NCI-H2196 treated with DMSO at 0.1 percent for 48 hours (cell line): ENCODE measurements at regions not wholly inside any gene's neighbourhood (a gene's known extent, or its start where the extent isn't known, plus 50 kb on each side); places are given as distances from the start of the nearest gene placed in this dataset.

Experiments used
- DNase-seq: peaks from one replicate; lab custom pipeline; 2025; ENCODE audit not compliant: unreplicated experiment; lab: John Stamatoyannopoulos, UW

DNA sequence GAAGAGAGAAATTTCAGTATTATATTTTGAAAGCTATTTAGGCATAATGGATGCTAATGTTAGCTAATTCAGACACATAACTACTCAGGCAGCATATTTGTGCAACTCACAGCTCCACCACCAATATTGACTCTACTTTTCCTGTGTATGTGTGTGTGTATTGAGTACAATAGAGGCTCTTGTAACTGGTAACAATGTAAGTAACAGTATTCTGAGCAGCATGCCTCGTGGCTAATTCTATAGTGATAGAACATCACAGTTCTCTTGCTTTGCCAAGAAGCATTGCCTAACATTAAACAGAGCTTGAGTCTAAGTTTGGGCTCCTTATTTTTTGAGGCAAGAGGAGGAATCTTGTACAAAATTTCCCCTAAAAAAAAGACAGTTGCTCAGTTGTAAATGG lies 98.6 kb upstream of the ARHGEF26 start:
- no peak for DNase-seq

DNA sequence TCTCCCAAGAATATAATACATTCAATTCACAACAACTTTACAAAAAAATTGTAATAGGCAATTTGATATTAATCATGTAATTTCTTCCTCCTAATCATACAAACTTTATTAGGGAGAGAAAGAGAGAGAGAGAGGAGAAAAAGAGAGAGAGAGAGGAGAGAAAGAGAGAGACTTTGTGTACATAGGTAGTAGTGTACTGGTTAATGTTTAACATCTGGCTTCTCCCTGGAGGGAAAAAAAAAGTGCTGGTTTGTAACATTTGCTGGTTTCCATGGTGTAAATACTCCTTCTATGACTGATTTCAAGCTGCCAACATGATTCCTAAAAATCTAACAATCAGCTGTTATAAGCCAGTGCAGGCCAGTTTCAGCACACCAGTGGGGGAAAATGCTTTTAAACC lies 98.0 kb upstream of the ARHGEF26 start:
- DNase-seq, result no peak

DNA sequence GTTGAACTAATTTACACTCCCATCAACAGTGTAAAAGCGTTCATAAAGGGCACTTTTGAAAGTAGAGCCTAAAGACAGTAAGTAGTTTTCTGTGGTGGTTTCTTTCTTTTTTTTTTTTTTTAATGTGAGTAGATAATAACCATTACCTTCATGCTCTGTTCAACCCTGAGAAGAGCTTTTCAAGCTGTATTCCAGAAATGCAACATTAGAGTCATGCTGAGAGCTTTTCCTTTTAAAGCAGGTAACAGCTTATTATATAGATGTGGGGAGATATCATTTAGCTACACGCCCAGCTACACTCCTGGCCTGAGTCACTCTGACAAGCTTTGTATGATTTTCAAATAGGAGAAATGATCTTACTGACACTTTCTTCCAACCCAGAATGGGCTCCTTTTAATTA lies 96.2 kb upstream of the ARHGEF26 start:
- DNase-seq, result no peak

DNA sequence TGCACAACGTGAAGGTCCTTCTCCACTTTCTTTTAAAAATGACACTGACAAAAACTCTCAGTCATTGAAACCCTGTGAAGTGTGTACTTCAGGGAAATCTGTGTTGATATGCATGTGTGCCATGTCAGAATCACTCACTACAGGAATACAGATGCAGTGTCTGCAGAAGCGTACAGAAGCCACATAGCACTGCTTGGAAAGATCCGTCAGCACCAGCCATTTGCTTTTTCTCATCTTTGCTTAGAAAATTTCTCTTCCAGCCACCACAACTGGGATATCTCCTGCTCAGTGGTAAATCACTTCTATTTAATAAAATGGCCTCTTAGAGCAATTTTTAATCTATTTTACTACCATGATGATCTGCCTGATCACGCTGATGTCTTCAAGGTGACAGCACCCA lies 91.3 kb upstream of the ARHGEF26 start:
- no peak for DNase-seq

DNA sequence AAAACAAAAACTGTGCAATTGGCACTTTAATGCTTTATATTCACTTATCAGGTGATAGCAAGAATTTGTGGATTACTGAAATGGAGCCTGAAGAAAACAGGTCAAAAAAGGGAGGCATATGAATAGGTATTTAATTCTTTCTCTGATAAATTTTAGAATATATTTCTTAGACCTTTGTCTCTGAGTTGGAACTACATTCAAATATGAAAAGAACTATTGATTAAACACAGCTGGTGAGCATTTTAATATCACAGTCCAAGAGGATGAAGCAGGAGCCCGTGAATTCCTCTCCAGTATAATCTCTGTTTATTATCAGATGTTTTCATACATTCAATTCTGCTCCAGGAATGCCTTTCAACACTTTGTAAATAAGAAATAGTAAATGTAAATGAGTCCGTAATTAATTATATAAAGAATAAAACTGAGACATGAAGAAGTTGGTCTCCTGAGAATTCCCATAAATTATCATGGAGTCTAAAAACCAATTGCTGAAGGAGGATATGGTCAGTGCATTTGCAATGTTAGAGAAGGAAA lies 86.3 kb upstream of the ARHGEF26 start:
- DNase-seq, result no peak

DNA sequence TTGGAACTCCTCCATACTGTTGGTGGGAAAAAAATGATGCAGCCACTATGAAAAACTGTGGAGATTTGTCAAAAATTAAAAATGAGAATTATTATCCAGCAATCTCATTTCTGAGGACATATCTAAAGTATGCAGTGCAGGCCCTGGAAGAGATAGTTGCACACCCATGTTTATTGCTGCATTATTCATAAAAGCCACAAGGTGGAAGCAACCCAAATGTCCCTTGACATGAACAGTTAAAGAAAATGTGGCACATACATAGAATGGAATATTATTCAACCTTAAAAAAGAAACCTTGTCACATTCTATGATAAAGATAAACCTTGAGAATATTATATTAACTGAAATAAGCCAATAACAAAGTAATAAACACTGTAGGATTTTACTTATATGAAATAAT lies 80.9 kb upstream of the ARHGEF26 start:
- DNase-seq, result no peak

DNA sequence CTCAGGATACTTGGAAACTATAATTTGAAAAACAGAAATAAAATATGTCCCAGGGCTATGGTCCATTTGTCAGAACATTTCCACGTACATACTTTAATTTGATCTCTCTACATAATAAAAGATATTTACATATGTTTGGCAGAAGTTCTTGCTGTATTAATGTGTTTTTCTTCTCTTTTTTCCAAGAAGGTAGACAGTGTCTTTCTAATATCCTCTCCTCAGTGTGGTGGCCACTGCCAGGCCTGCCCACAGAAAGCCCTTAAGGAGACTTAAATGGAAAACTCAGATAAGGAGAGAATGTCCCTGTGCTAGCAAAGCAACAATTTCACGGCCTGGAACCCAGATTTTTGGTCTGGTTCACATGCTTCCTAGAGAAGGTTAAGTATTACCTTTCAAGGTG lies 76.5 kb upstream of the ARHGEF26 start:
- DNase-seq, result no peak

DNA sequence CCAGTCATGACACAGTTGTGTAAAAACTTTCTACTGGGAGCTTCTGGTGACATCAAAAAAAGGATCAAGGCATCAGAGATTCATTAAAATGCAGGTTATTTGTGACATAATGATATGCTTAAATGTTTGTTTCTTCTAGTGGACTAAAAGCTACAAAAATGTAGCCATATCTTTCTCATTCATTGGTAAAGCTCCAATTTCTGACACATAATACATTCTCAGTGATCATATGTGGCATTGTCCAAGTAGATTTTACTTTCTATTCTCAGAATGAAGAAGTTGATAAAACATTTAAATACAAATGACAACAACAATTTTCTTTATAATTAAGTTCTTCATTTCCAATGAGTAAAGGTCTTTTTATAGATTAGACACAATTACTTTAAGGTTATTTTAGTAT lies 71.0 kb upstream of the ARHGEF26 start:
- no peak for DNase-seq

DNA sequence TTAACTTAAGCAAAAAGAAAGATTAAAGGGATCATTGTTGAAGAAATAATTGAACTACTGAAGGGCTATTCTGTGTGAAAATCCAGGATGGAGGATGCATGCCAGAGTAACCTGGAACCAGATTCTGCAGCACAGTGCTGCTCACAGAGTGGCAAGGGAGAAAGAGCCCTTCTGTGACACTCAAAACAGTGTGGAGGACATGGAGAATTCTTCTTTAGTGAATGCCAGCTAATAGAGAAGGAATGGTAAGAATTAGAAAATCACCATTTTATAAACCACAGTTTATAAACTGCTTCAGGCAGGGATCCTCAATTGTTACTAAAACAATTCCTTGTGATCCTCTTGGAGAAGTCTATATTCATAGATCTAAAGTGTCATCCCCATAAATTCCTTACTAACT lies 70.4 kb upstream of the ARHGEF26 start:
- no peak for DNase-seq

DNA sequence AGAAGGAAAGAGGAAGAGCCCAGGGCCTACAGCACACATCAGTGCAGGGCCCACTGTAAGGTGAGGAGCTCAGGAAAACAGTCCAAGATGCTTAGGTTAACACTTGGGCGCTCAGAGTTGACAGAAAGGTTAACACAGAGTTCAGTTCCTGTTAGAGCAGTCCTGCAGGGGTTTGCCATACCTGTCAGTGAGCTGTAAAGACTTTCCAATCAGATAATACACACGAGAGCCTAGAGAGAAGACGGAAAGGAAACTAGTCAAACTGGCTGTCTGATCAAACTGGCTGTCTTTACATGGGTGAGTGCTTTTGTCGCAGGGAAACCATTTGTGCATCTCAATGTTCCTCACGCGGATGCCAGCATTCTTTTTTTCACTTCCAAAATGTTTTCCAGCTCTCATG lies 61.4 kb upstream of the ARHGEF26 start:
- DNase-seq, result no peak

DNA sequence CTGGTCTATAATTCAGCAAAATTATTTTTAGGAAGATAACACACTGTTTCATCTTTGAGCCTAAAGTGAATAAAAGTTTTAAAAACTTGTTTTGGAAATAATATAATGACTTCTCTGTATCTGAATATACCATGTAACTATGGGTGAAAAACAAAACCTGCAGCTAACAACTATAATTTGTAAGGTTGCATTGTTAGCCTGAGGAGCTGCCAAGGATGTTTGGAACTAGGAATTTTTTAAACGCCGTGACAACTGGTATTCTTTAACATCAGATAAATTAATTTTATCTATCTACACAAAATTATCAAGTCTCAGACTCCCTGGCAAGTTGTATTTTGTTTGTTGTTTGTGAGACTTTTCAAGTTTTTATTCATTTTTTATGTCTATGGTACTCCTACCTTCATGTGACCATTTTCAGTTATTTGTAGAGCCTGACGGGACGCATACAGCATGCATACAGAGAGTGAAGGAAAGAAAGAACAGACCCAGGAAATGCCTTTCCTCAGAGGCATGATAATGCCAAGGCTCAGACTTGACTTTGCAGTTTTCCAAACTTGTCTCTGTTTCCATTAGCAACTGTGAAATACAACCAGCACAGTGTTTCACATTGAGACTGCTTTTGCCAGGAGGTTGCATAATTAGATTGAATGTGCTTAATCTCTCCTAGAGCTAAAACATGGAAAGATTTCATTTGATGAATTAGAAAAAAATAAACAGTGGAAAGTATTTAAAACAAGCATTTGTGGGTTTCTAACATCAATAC lies 60.8 kb upstream of the ARHGEF26 start:
- no peak for DNase-seq

DNA sequence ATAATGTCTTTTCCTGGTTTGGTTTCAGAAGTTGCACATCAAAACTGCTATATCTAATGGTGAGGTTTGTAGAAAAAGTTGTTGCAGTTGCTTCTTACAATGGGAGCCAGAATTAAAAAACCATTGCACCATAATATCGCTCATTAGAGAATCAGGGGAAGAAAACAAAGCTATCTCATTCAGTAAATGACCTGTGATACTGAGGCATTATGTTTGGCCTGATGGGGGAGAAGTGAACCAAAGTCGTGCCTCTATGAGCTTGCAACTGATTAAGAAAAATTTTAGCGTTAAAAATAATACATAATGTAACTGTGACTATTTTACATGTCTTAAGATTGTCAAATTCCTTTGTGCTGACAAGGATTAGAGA lies 60.2 kb upstream of the ARHGEF26 start:
- DNase-seq, result no peak

DNA sequence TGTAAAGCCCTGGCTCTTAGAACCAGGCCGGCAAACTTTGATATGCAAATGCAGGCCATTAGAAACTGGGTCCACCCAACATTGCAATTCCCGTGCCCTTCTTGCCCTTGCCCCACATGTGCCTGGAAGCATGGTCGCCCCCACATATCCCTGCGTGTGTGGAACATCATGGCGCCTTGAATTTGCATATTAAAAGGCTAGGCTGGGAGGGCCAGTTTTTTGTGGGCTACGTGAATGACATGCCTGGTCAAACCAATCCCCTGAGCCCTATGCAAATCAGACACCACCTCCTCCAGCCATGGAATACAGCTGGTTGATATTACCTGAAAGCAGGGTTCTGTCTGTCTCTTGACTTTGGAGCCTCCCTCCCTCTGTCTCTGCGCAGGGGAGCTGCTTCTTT lies 58.7 kb upstream of the ARHGEF26 start:
- DNase-seq, result no peak

DNA sequence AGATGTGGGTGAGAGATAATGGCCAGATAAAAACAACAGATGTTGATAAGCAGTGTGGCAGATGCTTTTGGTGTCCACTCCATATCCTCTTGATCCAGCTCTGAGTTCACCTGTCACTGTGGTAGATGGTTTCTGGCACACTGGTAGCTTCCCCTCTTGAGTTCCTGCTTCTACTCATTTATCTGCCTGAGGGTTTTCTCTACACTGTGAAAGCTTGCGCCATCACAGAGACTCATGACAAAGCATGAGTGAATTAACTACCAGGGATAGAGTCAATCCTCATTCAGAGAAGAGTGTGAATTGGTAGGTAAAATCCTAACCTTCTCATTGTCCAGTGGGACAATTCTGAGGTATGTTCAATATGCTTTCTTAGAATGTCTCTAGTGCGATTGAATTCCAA lies 50.0 kb upstream of the ARHGEF26 start:
- no peak for DNase-seq
